A549 (cell line): ENCODE measurements at regions not wholly inside any gene's neighbourhood (a gene's known extent, or its start where the extent isn't known, plus 50 kb on each side); places are given as distances from the start of the nearest gene placed in this dataset.

ENCODE experiments used
- ATAC-seq, 2 experiments: fragments of 200-7000 bp in 1 of 2; fragments of >200 bp in 1 of 2; cut with Nextera tagmentation in 1 of 2; cut with Tn5 transposase in 1 of 2; 3 replicates each; pipeline versions ENCODE4 v1.8.0 to v1.9.1; 2018 to 2020; ENCODE audit warnings: mild to moderate bottlenecking in 1 of 2, moderate library complexity in 1 of 2
- CTCF ChIA-PET: fragments of 300-600 bp; sonication (Branson Sonifier 250); formaldehyde crosslinking; extraction: SDS; loops from one replicate; lab custom pipeline; 2021; ENCODE audit warnings: antibody characterized with exemption, inconsistent platforms; lab: Yijun Ruan, JAX
- POLR2A ChIA-PET: fragments of 350-600 bp; formaldehyde crosslinking; extraction: SDS; loops from one replicate; lab custom pipeline; 2021; ENCODE audit warnings: antibody characterized with exemption, inconsistent platforms; lab: Yijun Ruan, JAX
- DNase-seq, 2 experiments: peaks; one replicate each; pipeline versions ENCODE4 v3.0.0 to v3.0.0-alpha.2; 2011 to 2016; ENCODE audit warnings: low read depth in 1 of 2, low spot score in 1 of 2
- FAIRE-seq: peaks from 2 replicates; lab custom pipeline; 2011; peaks lifted over from hg19 to GRCh38; lab: Jason Lieb, UNC
- H3K27ac ChIP-seq, 2 experiments: fragments of >200 bp; sonication (Bioruptor Twin); formaldehyde crosslinking; 3 replicates each; pipeline ENCODE4 v1.5.1; 2016 to 2017
- H3K4me1 ChIP-seq: fragments of >200 bp; sonication (Bioruptor Twin); formaldehyde crosslinking; 3 replicates; pipeline ENCODE4 v1.6.1; 2016
- H3K4me2 ChIP-seq: fragments of >200 bp; sonication (Bioruptor Twin); formaldehyde crosslinking; 3 replicates; pipeline ENCODE4 v1.6.1; 2016
- H3K4me3 ChIP-seq: fragments of >200 bp; sonication (Bioruptor Twin); formaldehyde crosslinking; 3 replicates; pipeline ENCODE4 v1.5.1; 2016
- H3K9me3 ChIP-seq: fragments of >200 bp; sonication (Bioruptor Twin); formaldehyde crosslinking; 3 replicates; pipeline ENCODE4 v1.6.1; 2016
- BHLHE40 ChIP-seq: IDR thresholded peaks from 2 replicates; pipeline ENCODE4 v1.6.1; 2012; ENCODE audit warnings: low read depth, low read length, inconsistent platforms
- CBX8 ChIP-seq: fragments of 200-600 bp; sonication (generic); IDR thresholded peaks from 2 replicates; pipeline ENCODE4 v1.6.1; 2016
- FOSL2 ChIP-seq, 2 experiments: fragments of 450-650 bp in 1 of 2; fragments of >200 bp in 1 of 2; sonication (Bioruptor Twin) in 1 of 2; formaldehyde crosslinking; IDR thresholded peaks; 2 replicates each; pipeline versions ENCODE4 v1.5.0 to v1.6.1; 2016 to 2020; ENCODE audit warnings: mild to moderate bottlenecking in 1 of 2, moderate library complexity in 1 of 2
- FOXS1 ChIP-seq: fragments of 250-450 bp; sonication (Bioruptor Pico); IDR thresholded peaks from 2 replicates; pipeline ENCODE4 v1.5.0; 2020; ENCODE audit warnings: mild to moderate bottlenecking, moderate library complexity
- HOXA7 ChIP-seq: fragments of 250-450 bp; sonication (Bioruptor Pico); IDR thresholded peaks from 2 replicates; pipeline ENCODE4 v1.5.0; 2020; ENCODE audit warnings: mild to moderate bottlenecking, moderate library complexity
- HOXB13 ChIP-seq: fragments of 250-450 bp; sonication (Bioruptor Pico); IDR thresholded peaks from 2 replicates; pipeline ENCODE4 v1.5.0; 2020; ENCODE audit warnings: low read depth, mild to moderate bottlenecking, moderate library complexity
- MYC ChIP-seq: IDR thresholded peaks from 2 replicates; pipeline ENCODE4 v1.6.1; 2012; ENCODE audit warnings: mild to moderate bottlenecking, inconsistent platforms, low read length, improper control_type of control experiment, borderline replicate concordance
- NFE2L2 ChIP-seq: fragments of 150-350 bp; conservative IDR thresholded peaks from 2 replicates; pipeline ENCODE4 v1.6.1; 2014; ENCODE audit warnings: low read length
- NPAS2 ChIP-seq: fragments of 250-450 bp; sonication (Bioruptor Pico); IDR thresholded peaks from 2 replicates; pipeline ENCODE4 v1.8.0; 2022; ENCODE audit warnings: mild to moderate bottlenecking, moderate library complexity, borderline replicate concordance
- NR3C1 ChIP-seq: fragments of >200 bp; sonication (Bioruptor Twin); formaldehyde crosslinking; IDR thresholded peaks from 3 replicates; pipeline ENCODE4 v1.6.1; 2017
- POLR2AphosphoS2 ChIP-seq: conservative IDR thresholded peaks from 2 replicates; pipeline ENCODE4 v1.6.1; 2012; ENCODE audit warnings: low read length, improper control_type of control experiment, inconsistent platforms
- RAD21 ChIP-seq, 2 experiments: fragments of >200 bp in 1 of 2; sonication (Bioruptor Twin) in 1 of 2; formaldehyde crosslinking in 1 of 2; IDR thresholded peaks in 1 of 2; conservative IDR thresholded peaks in 1 of 2; 2 replicates in 1 of 2; 3 replicates in 1 of 2; pipeline ENCODE4 v1.6.1; 2012 to 2018; ENCODE audit warnings: inconsistent platforms in 1 of 2
- RNF2 ChIP-seq: fragments of 200-600 bp; sonication (generic); IDR thresholded peaks from 2 replicates; pipeline ENCODE4 v1.6.1; 2016; ENCODE audit warnings: low read depth, mild to moderate bottlenecking, antibody characterized with exemption, moderate library complexity, borderline replicate concordance
- SREBF2 ChIP-seq: fragments of 450-650 bp; IDR thresholded peaks from 2 replicates; pipeline ENCODE4 v1.6.1; 2014; ENCODE audit warnings: mild to moderate bottlenecking, moderate library complexity
- ZC3H11A ChIP-seq: fragments of 450-650 bp; IDR thresholded peaks from 2 replicates; pipeline ENCODE4 v1.6.1; 2014; ENCODE audit warnings: antibody characterized with exemption, mild to moderate bottlenecking
- ZFP36 ChIP-seq: fragments of 450-650 bp; IDR thresholded peaks from 2 replicates; pipeline ENCODE4 v1.6.1; 2014; ENCODE audit warnings: borderline replicate concordance; ENCODE audit not compliant: partially characterized antibody
- ZSCAN20 ChIP-seq: fragments of 250-450 bp; sonication (Bioruptor Pico); IDR thresholded peaks from 2 replicates; pipeline ENCODE4 v1.8.0; 2022; ENCODE audit warnings: mild to moderate bottlenecking, moderate library complexity
- WGBS: methylation state at CpG from one replicate; pipeline ENCODE4 v1.1.6; 2017; ENCODE audit errors: missing lambda C conversion rate; 5-methylcytosine and 5-hydroxymethylcytosine counted together
- TF ChIP-seq, protein P1 (sequence below): fragments of 250-450 bp; sonication (Bioruptor Pico); IDR thresholded peaks from 2 replicates; pipeline ENCODE4 v1.5.0; 2021; ENCODE audit warnings: mild to moderate bottlenecking, moderate library complexity, borderline replicate concordance
- TF ChIP-seq, protein P2 (sequence below): fragments of 200-600 bp; sonication (generic); IDR thresholded peaks from 2 replicates; pipeline ENCODE4 v1.6.1; 2016; ENCODE audit warnings: antibody characterized with exemption, mild to moderate bottlenecking, moderate library complexity
- TF ChIP-seq, protein P3 (sequence below): fragments of >200 bp; sonication (Bioruptor Twin); formaldehyde crosslinking; IDR thresholded peaks from 3 replicates; pipeline ENCODE4 v1.5.1; 2016
- TF ChIP-seq, protein P4 (sequence below): IDR thresholded peaks from 2 replicates; pipeline ENCODE4 v1.6.1; 2012; ENCODE audit warnings: low read depth, borderline replicate concordance

DNA sequence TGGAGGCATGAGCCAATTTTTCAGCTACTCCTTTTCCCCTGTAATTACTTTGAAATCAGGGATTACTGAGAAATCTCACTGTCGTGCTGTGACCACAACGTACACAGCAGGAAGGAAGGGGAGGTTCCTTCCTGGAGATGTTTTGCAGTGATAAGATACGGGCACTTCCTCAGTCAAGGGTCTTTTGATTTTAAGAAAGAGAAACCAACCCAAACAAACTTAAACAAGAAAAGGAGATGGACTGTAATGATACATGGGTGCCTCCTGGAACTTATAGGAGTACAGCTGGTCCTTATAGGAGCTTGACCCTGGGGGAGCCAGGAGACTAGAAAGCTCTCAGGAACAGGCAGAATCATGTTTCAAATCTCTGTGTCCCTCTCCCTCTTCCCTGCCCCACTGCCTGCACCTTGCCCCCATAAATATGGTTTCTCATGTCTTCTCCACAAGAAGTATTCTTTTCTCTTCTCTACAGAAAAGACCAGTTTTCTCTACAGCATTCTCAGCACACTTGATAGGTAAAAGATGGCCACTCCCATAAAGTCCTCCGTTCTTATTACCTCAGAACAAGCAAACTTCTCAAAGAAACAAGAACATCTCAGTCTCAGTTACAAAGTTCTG is 281.1 kb upstream of the AMIGO2 start:
- no peak for FAIRE-seq

DNA sequence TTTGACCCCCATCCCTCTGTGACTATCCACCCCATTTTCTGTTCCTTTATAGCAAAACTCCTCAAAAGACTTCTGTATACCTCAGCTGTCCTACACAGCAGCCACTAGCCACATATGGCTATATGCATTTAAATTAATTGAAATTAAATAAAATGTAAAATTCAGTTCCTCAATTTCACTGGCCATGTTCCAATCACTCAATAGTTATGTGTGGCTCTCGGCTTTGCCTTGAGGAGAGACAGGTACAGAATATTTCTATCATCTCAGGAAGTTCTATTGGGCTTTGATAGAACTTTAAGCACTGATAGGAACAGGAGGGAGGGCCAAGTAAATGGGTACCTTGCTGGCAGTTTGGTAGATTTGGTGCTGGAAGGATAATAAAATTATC is 280.3 kb upstream of the AMIGO2 start:
- FAIRE-seq (no peak), DNase-seq (no peak), ATAC-seq (no peak)
- no peak for TF ChIP-seq ZSCAN20
- TF ChIP-seq, protein P1, sequence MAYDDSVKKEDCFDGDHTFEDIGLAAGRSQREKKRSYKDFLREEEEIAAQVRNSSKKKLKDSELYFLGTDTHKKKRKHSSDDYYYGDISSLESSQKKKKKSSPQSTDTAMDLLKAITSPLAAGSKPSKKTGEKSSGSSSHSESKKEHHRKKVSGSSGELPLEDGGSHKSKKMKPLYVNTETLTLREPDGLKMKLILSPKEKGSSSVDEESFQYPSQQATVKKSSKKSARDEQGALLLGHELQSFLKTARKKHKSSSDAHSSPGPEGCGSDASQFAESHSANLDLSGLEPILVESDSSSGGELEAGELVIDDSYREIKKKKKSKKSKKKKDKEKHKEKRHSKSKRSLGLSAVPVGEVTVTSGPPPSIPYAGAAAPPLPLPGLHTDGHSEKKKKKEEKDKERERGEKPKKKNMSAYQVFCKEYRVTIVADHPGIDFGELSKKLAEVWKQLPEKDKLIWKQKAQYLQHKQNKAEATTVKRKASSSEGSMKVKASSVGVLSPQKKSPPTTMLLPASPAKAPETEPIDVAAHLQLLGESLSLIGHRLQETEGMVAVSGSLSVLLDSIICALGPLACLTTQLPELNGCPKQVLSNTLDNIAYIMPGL (CRISPR knock-in tag), result no peak
- no peak for TF ChIP-seq NR3C1
- no peak for TF ChIP-seq POLR2AphosphoS2
- TF ChIP-seq, protein P2, sequence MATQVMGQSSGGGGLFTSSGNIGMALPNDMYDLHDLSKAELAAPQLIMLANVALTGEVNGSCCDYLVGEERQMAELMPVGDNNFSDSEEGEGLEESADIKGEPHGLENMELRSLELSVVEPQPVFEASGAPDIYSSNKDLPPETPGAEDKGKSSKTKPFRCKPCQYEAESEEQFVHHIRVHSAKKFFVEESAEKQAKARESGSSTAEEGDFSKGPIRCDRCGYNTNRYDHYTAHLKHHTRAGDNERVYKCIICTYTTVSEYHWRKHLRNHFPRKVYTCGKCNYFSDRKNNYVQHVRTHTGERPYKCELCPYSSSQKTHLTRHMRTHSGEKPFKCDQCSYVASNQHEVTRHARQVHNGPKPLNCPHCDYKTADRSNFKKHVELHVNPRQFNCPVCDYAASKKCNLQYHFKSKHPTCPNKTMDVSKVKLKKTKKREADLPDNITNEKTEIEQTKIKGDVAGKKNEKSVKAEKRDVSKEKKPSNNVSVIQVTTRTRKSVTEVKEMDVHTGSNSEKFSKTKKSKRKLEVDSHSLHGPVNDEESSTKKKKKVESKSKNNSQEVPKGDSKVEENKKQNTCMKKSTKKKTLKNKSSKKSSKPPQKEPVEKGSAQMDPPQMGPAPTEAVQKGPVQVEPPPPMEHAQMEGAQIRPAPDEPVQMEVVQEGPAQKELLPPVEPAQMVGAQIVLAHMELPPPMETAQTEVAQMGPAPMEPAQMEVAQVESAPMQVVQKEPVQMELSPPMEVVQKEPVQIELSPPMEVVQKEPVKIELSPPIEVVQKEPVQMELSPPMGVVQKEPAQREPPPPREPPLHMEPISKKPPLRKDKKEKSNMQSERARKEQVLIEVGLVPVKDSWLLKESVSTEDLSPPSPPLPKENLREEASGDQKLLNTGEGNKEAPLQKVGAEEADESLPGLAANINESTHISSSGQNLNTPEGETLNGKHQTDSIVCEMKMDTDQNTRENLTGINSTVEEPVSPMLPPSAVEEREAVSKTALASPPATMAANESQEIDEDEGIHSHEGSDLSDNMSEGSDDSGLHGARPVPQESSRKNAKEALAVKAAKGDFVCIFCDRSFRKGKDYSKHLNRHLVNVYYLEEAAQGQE, result no peak
- no peak for TF ChIP-seq HOXB13
- no peak for TF ChIP-seq RAD21 (conservative IDR thresholded peaks at IDR 0.05 in 1 of 2, IDR thresholded peaks at IDR 0.05 in 1 of 2)
- no peak for TF ChIP-seq SREBF2
- TF ChIP-seq BHLHE40, result no peak
- no peak for TF ChIP-seq NFE2L2
- no peak for TF ChIP-seq ZC3H11A
- TF ChIP-seq RNF2, result no peak
- TF ChIP-seq ZFP36, result no peak
- TF ChIP-seq FOXS1 (CRISPR knock-in tag), result no peak
- TF ChIP-seq CBX8, result no peak
- no peak for TF ChIP-seq HOXA7
- TF ChIP-seq, protein P3, sequence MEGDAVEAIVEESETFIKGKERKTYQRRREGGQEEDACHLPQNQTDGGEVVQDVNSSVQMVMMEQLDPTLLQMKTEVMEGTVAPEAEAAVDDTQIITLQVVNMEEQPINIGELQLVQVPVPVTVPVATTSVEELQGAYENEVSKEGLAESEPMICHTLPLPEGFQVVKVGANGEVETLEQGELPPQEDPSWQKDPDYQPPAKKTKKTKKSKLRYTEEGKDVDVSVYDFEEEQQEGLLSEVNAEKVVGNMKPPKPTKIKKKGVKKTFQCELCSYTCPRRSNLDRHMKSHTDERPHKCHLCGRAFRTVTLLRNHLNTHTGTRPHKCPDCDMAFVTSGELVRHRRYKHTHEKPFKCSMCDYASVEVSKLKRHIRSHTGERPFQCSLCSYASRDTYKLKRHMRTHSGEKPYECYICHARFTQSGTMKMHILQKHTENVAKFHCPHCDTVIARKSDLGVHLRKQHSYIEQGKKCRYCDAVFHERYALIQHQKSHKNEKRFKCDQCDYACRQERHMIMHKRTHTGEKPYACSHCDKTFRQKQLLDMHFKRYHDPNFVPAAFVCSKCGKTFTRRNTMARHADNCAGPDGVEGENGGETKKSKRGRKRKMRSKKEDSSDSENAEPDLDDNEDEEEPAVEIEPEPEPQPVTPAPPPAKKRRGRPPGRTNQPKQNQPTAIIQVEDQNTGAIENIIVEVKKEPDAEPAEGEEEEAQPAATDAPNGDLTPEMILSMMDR, result no peak
- no peak for TF ChIP-seq FOSL2 (IDR thresholded peaks at IDR 0.05)
- no peak for TF ChIP-seq FOSL2 (CRISPR knock-in tag; IDR thresholded peaks at IDR 0.05)
- TF ChIP-seq NPAS2 (CRISPR knock-in tag), result no peak
- TF ChIP-seq MYC, result no peak
- WGBS, result 60% methylated on average over 1 of the region's 1 CpG
- H3K4me1 ChIP-seq, result peaks cover 16% of the 10 kb centered on the region; the same call in 1 of the 3 replicates
- CTCF ChIA-PET, result no interaction called here
- H3K27ac ChIP-seq, result peak overlapping the region in 1 of 2 experiments; percentile 17; a peak in 1 of 6 replicates
- no peak overlapping the region for H3K4me3 ChIP-seq
- POLR2A ChIA-PET, result no interaction called here
- 0 out of 3 replicates have a peak, but pooled peaks cover 3% of the 10 kb centered on the region for H3K9me3 ChIP-seq
- H3K4me2 ChIP-seq, result no peak overlapping the region

More for the DNA sequence above, 281.1 kb upstream of the AMIGO2 start:
- H3K27ac ChIP-seq, result peak overlapping the region in 1 of 2 experiments; percentile 64; a peak in 4 of 6 replicates
- no peak overlapping the region for H3K4me2 ChIP-seq
- no peak overlapping the region for H3K4me3 ChIP-seq
- 0 out of 3 replicates have a peak, but pooled peaks cover 3% of the 10 kb centered on the region for H3K9me3 ChIP-seq
- peaks cover 16% of the 10 kb centered on the region; the same call in 1 of the 3 replicates for H3K4me1 ChIP-seq
- DNase-seq (no peak), ATAC-seq (peak in 1 of 2 experiments; percentile 33; a peak in 3 of 6 replicates)
- CTCF ChIA-PET, result no interaction called here
- 61% methylated on average over 4 of the region's 4 CpGs for WGBS
- POLR2A ChIA-PET, result no interaction called here
- TF ChIP-seq, protein P4, sequence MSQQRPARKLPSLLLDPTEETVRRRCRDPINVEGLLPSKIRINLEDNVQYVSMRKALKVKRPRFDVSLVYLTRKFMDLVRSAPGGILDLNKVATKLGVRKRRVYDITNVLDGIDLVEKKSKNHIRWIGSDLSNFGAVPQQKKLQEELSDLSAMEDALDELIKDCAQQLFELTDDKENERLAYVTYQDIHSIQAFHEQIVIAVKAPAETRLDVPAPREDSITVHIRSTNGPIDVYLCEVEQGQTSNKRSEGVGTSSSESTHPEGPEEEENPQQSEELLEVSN, result no peak
